AG09319 (cell line): ENCODE measurements at regions not wholly inside any gene's neighbourhood (a gene's known extent, or its start where the extent isn't known, plus 50 kb on each side); places are given as distances from the start of the nearest gene placed in this dataset.

ENCODE experiments used
- DNase-seq: peaks from one replicate; pipeline ENCODE4 v3.0.0-alpha.2; 2010; ENCODE audit warnings: low read depth; ENCODE audit errors: extremely low read depth
- TF ChIP-seq, protein P1 (sequence below): IDR thresholded peaks from 2 replicates; pipeline ENCODE4 v1.5.1; 2011; ENCODE audit warnings: low read depth, mild to moderate bottlenecking, inconsistent platforms, low read length, moderate library complexity

DNA sequence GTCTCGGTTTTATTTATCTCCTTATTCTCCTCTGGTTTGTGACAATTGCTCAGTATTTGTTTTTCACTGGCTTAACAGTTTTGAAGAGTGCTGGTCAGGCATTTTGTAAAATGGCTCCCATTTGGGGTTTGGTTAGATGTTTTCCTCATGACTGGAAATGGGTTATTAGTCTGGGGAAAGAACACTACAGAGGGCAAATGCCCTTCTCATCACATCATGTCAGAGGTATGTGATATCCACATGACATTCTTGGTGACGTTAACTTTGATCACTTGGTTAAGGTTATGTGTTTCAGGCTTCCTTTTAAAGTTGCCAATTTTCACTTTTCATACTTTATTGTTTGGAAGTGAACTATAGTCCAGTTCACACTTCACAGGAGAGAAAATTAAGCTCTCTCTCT is 74.8 kb upstream of the KLHL1 start:
- DNase-seq, result no peak
- TF ChIP-seq, protein P1, sequence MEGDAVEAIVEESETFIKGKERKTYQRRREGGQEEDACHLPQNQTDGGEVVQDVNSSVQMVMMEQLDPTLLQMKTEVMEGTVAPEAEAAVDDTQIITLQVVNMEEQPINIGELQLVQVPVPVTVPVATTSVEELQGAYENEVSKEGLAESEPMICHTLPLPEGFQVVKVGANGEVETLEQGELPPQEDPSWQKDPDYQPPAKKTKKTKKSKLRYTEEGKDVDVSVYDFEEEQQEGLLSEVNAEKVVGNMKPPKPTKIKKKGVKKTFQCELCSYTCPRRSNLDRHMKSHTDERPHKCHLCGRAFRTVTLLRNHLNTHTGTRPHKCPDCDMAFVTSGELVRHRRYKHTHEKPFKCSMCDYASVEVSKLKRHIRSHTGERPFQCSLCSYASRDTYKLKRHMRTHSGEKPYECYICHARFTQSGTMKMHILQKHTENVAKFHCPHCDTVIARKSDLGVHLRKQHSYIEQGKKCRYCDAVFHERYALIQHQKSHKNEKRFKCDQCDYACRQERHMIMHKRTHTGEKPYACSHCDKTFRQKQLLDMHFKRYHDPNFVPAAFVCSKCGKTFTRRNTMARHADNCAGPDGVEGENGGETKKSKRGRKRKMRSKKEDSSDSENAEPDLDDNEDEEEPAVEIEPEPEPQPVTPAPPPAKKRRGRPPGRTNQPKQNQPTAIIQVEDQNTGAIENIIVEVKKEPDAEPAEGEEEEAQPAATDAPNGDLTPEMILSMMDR, result no peak
